OCI-LY7 (cell line): ENCODE measurements at regions not wholly inside any gene's neighbourhood (a gene's known extent, or its start where the extent isn't known, plus 50 kb on each side); places are given as distances from the start of the nearest gene placed in this dataset.

Experiments used
- BruUV-seq: library from RNA; stranded (reverse); fragments of 400-500 nt; replicated peaks from 2 replicates; lab custom pipeline; 2021; lab: Mats Ljungman, UMichigan
- CTCF ChIA-PET: fragments of 300-600 bp; sonication (Branson Sonifier 250); formaldehyde crosslinking; loops from one replicate; lab custom pipeline; 2022; ENCODE audit warnings: antibody characterized with exemption; ENCODE audit not compliant: unreplicated experiment; lab: Charles Lee
- POLR2A ChIA-PET: fragments of 300-600 bp; sonication (Branson Sonifier 250); formaldehyde crosslinking; loops from one replicate; lab custom pipeline; 2022; ENCODE audit warnings: antibody characterized with exemption; lab: Charles Lee
- DNase-seq: peaks from one replicate; pipeline ENCODE4 v3.0.0-alpha.2; 2015; ENCODE audit warnings: low spot score
- H2AFZ ChIP-seq: fragments of 200-600 bp; sonication (generic), shearing (Covaris generic); 2 replicates; pipeline ENCODE4 v1.6.1; 2014; ENCODE audit warnings: mild to moderate bottlenecking, antibody characterized with exemption, low read length, moderate library complexity
- H3K27ac ChIP-seq: fragments of 200-600 bp; sonication (generic); 2 replicates; pipeline ENCODE4 v1.5.1; 2014; ENCODE audit warnings: mixed run types, low read depth, mild to moderate bottlenecking, moderate library complexity, low read length, inconsistent platforms; ENCODE audit not compliant: poor library complexity, severe bottlenecking
- H3K36me3 ChIP-seq: fragments of 200-600 bp; sonication (generic); 2 replicates; pipeline ENCODE4 v1.6.1; 2014; ENCODE audit warnings: mild to moderate bottlenecking, antibody characterized with exemption, low read length, moderate library complexity, mixed read lengths; ENCODE audit not compliant: insufficient read depth
- H3K4me1 ChIP-seq: fragments of 200-600 bp; sonication (generic); 2 replicates; pipeline ENCODE4 v1.5.1; 2014; ENCODE audit warnings: mild to moderate bottlenecking, low read length; ENCODE audit not compliant: insufficient read depth, poor library complexity, severe bottlenecking
- H3K4me2 ChIP-seq: fragments of 200-600 bp; sonication (generic); 2 replicates; pipeline ENCODE4 v1.6.1; 2014; ENCODE audit warnings: mild to moderate bottlenecking, low read length
- H3K4me3 ChIP-seq: fragments of 200-600 bp; sonication (generic); 2 replicates; pipeline ENCODE4 v1.5.1; 2014; ENCODE audit warnings: mild to moderate bottlenecking, low read depth, low read length; ENCODE audit not compliant: poor library complexity, severe bottlenecking
- H3K79me2 ChIP-seq: fragments of 200-600 bp; sonication (generic); 2 replicates; pipeline ENCODE4 v1.6.1; 2016; ENCODE audit warnings: low read depth, mild to moderate bottlenecking, low read length, moderate library complexity, mixed read lengths; ENCODE audit not compliant: insufficient read depth
- H3K9me2 ChIP-seq: fragments of 200-600 bp; sonication (generic); 2 replicates; pipeline ENCODE4 v1.6.1; 2016; ENCODE audit warnings: mild to moderate bottlenecking, low read length, mixed read lengths; ENCODE audit not compliant: insufficient read depth
- H3K9me3 ChIP-seq: fragments of 200-600 bp; sonication (generic); 2 replicates; pipeline ENCODE4 v1.6.1; 2014; ENCODE audit warnings: mild to moderate bottlenecking, mixed run types, low read length, mixed read lengths
- H4K20me1 ChIP-seq: fragments of 200-600 bp; sonication (generic); 2 replicates; pipeline ENCODE4 v1.6.1; 2014; ENCODE audit warnings: mild to moderate bottlenecking, antibody characterized with exemption, low read length, moderate library complexity, mixed read lengths; ENCODE audit not compliant: insufficient read depth
- EZH2phosphoT487 ChIP-seq: fragments of 200-600 bp; sonication (generic); IDR thresholded peaks from 2 replicates; pipeline ENCODE4 v1.6.1; 2018; ENCODE audit warnings: low read depth, borderline replicate concordance, mild to moderate bottlenecking, mixed run types, antibody characterized with exemption, low read length, moderate library complexity, mixed read lengths
- intact Hi-C: fragments of 100-400 bp; cut with micrococcal nuclease; formaldehyde crosslinking; loops from one replicate; pipeline ENCODE4 v1.10.0; 2022; ENCODE audit not compliant: unreplicated experiment
- TF ChIP-seq, protein P1 (sequence below): fragments of 200-600 bp; sonication (generic); conservative IDR thresholded peaks from 2 replicates; pipeline ENCODE4 v1.5.1; 2014; ENCODE audit warnings: mild to moderate bottlenecking, antibody characterized with exemption, low read length, moderate library complexity, mixed read lengths

DNA sequence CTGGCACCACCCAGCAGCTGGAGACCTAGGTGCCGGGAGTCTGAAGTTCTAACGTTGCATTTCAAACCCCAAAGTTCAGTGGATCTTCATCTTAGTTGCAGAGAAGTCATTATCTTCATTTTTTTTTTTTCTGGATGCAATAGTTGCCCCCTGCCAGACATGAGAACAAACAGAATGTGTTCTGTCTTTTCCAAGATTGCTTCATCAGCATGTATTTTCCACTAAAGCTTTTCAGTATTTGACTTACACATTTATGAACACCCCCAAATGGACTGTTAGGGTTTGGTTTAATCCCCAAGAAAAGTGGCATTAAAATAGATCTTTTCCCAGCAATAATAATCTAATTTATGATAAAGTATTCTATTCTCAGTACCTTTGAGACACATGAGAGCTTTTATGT, 135.2 kb upstream of the OSMR start:
- ChIA-PET CTCF (no interaction called here), POLR2A (no interaction called here)
- Histone ChIP-seq H3K79me2 (no peaks in the 10 kb centered on the region), H4K20me1 (no peaks in the 10 kb centered on the region), H3K4me2 (no peak overlapping the region), H3K9me3 (no peaks in the 10 kb centered on the region), H3K4me1 (no peaks in the 10 kb centered on the region), H3K9me2 (no peaks in the 10 kb centered on the region), H3K4me3 (no peak overlapping the region), H3K36me3 (no peaks in the 10 kb centered on the region), H3K27ac (no peak overlapping the region), H2AFZ (no peak overlapping the region)
- intact Hi-C loops, result no loop called here
- no TSS peak for BruUV-seq
- TF ChIP-seq, protein P1, sequence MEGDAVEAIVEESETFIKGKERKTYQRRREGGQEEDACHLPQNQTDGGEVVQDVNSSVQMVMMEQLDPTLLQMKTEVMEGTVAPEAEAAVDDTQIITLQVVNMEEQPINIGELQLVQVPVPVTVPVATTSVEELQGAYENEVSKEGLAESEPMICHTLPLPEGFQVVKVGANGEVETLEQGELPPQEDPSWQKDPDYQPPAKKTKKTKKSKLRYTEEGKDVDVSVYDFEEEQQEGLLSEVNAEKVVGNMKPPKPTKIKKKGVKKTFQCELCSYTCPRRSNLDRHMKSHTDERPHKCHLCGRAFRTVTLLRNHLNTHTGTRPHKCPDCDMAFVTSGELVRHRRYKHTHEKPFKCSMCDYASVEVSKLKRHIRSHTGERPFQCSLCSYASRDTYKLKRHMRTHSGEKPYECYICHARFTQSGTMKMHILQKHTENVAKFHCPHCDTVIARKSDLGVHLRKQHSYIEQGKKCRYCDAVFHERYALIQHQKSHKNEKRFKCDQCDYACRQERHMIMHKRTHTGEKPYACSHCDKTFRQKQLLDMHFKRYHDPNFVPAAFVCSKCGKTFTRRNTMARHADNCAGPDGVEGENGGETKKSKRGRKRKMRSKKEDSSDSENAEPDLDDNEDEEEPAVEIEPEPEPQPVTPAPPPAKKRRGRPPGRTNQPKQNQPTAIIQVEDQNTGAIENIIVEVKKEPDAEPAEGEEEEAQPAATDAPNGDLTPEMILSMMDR, result no peak
- no peak for TF ChIP-seq EZH2phosphoT487
- DNase-seq, result no peak

- Histone ChIP-seq H3K4me3 (no peak overlapping the region), H3K27ac (no peak overlapping the region), H3K4me1 (no peaks in the 10 kb centered on the region), H3K79me2 (no peaks in the 10 kb centered on the region), H4K20me1 (no peaks in the 10 kb centered on the region), H3K4me2 (no peak overlapping the region), H3K36me3 (no peaks in the 10 kb centered on the region), H2AFZ (no peak overlapping the region), H3K9me2 (no peaks in the 10 kb centered on the region), H3K9me3 (no peaks in the 10 kb centered on the region)
- ChIA-PET CTCF (no interaction called here), POLR2A (no interaction called here)
- no peak for DNase-seq
- intact Hi-C loops, result no loop called here
- no TSS peak for BruUV-seq
- TF ChIP-seq, protein P1, result no peak
- TF ChIP-seq EZH2phosphoT487, result no peak
These were observed 133.4 kb upstream of the OSMR start for GRCh38 chr5:38712391-38712790.

GRCh38 chr5:38714240-38714639, 131.6 kb upstream of the OSMR start:
- H3K4me3 ChIP-seq, result no peak overlapping the region
- DNase-seq, result no peak
- H2AFZ ChIP-seq, result no peak overlapping the region
- no peak overlapping the region for H3K4me2 ChIP-seq
- H3K9me3 ChIP-seq, result no peaks in the 10 kb centered on the region
- ChIA-PET POLR2A (interaction anchor here (0.9 kb wide), 1 partner anchor 9 kb away, joined by 4 read pairs; no protein-coding TSS in a partner anchor), CTCF (no interaction called here)
- no peaks in the 10 kb centered on the region for H3K4me1 ChIP-seq
- no peak overlapping the region for H3K27ac ChIP-seq
- no TSS peak for BruUV-seq
- no peaks in the 10 kb centered on the region for H3K36me3 ChIP-seq
- TF ChIP-seq EZH2phosphoT487, result no peak
- TF ChIP-seq, protein P1, result no peak
- H4K20me1 ChIP-seq, result no peaks in the 10 kb centered on the region
- H3K9me2 ChIP-seq, result no peaks in the 10 kb centered on the region
- H3K79me2 ChIP-seq, result no peaks in the 10 kb centered on the region
- intact Hi-C loops, result no loop called here
